Dedifferentiated amniotic fluid mesenchymal stem cell (primary cell): ENCODE measurements at regions not wholly inside any gene's neighbourhood (a gene's known extent, or its start where the extent isn't known, plus 50 kb on each side); places are given as distances from the start of the nearest gene placed in this dataset.
"Not testable (repeated sequence)": the region's sequence is repeated elsewhere in the genome, so short reads cannot be mapped to it uniquely, and the experiment has no call there.

Experiments used
- DNase-seq: peaks from one replicate; pipeline ENCODE4 v3.0.0-alpha.2; 2016; ENCODE audit errors: extremely low spot score

DNA sequence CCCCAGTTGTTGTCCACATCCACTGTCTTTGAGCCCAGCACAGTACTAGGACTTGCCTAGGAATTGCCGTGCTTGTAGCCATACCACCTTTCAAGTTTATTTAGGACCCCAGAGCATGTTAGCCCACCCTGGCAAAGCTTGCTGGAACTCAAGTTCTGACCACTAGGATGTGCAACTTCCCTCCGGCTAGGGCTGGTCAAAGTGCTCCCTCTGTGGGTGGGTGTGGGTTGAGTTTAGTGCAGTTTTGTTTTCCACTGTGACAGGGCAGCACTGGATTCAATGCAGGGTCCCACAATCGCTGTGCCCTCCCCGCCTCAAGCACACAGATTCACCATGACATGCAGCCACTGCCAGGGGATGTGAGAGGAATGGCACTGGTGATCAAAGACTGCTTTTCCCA is 96.0 kb downstream of the RASGEF1B start:
- DNase-seq: no peak

- no peak for DNase-seq
These were observed 101.8 kb downstream of the RASGEF1B start for GRCh38 chr4:81369886-81370285.

- DNase-seq: no peak
These were observed 104.9 kb downstream of the RASGEF1B start for GRCh38 chr4:81366779-81367178.

DNA sequence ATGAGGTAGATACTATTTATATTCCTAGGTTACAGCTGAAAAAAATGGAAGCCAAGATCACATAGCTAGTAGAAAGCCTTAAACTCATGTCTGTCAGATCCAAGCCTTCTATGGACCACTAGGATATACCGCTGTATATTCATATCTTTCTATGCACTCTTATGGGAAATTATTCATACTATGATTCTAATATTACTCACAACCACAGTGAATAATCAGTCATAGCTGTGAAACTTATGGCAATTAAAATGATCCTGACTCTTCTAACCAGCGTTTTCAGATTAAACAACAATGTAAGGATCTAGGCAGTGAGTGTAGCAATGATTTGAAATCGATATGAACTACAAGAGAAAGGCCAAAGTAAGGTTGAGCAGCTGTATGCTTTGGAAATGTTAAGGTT is 111.0 kb downstream of the RASGEF1B start:
- no peak for DNase-seq

DNA sequence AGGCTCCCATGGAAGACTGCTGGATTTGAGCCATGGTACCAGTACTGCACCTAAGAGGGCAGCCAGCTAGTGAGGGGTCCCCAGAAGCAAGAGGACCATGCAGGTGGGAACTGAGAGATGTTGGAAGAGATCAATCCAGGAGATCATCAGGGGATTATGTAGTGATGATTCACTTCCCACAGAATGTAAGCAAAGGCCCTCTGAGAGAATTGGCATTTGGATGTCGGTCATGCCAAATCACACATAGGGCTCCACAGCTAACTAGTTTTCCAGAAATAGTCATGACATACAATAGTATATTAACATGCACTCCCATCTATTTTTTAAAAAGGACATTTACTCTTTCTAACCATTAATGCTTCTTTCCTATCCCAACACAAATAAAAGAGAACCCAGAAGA is 112.5 kb downstream of the RASGEF1B start:
- no peak for DNase-seq

DNA sequence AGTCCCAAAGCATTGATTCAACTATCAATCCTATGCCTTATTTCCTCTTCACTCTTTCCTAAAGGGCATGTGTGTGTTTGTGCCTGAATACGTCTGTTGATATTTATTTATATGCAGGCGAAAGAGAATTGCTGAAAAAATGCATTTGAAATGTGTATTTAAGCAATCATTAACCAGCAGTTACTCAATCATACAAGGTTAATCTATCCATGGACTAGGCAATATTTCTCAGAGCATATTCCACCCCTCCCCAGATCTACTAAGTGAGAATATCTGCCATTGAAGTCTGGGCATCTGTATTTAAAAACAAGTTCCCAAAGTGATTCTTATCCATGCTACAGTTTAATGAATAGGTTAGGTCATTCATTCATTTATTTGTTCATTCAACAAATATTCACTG is 113.6 kb downstream of the RASGEF1B start:
- no peak for DNase-seq

- DNase-seq: no peak
These were observed 115.1 kb downstream of the RASGEF1B start for GRCh38 chr4:81356621-81357020.

DNA sequence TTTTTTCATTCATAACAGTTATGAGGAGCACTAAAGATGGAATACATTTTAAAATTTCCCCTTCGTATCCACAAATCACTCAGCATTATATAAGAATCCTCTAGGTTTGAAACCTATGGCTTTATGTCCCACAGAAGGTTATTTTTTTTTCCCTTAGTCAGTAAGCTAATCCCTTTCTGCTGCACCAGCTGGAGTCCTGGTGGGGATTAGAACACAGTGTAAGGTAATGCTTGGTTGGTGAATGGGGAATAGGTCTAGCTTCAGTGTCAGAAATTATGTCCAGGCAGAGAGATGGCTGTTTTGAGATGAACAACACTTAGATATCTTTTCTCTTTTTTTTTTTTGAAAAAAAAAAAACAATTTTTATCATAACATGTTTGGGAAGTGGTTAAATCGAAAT is 116.6 kb downstream of the RASGEF1B start:
- DNase-seq: no peak

GRCh38 chr4:81353861-81354260 is 117.8 kb downstream of the RASGEF1B start:
- no peak for DNase-seq

DNA sequence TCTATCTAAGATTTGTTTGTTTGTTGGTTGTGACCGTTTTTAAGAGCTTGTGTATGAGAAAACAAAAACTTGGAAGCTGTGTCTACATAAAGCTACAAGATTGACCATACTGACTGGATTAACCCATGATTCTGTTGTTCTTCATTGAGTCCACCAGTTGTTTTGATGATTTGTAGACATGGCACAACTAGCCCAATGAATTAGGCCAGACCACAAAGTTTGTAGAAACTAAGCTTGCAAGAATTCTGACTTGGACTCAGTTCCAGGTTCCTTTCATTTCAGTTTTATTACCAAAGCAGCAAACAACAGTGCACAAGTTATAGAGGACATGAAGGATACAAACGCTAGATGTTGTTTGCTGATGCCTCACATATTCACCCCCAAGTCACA is 119.3 kb downstream of the RASGEF1B start:
- DNase-seq: peak; percentile 50

- DNase-seq: peak; percentile 83
These were observed 119.9 kb downstream of the RASGEF1B start for GRCh38 chr4:81351654-81352445.

DNA sequence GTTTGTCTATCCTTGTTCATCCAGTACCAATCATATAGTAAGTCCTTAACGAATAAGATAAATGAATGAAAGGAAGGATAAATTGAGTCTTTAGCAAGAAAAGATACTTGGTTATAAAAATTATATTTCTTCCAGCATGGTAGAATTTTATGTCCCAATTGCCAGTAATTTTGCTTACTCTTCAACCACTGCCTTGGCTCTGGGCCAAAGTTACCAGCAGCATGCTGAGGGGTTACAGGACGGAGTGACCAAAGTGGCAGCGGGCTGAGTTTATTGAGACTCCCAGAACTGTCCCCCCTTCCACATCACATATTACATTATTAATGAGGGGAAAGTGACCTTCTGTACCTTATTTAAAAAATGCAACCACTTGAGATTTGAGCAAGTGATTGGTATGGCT is 121.7 kb downstream of the RASGEF1B start:
- no peak for DNase-seq

- DNase-seq: no peak
These were observed 123.0 kb downstream of the RASGEF1B start for GRCh38 chr4:81348778-81349094.

- DNase-seq: no peak
These were observed 123.5 kb downstream of the RASGEF1B start for GRCh38 chr4:81348086-81348777.

DNA sequence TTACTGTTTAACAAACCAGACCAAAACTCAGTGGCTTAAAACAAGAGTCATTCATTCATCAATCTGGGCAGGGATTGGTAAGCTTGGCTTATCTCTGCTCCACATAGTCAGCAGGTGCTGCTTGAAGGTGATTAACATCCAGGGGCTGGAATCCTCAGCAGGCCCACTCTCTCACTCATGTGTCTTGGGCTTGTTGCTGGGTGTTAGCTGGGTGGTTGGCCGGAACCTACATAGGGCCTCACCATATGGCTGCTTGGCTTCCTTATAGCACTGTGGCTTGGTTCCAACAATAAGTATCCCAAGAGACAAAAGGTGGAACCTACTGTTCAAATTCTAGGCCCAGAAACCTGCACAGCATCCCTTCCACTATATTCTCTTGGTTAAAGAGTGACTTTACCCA is 125.0 kb downstream of the RASGEF1B start:
- DNase-seq: no peak

DNA sequence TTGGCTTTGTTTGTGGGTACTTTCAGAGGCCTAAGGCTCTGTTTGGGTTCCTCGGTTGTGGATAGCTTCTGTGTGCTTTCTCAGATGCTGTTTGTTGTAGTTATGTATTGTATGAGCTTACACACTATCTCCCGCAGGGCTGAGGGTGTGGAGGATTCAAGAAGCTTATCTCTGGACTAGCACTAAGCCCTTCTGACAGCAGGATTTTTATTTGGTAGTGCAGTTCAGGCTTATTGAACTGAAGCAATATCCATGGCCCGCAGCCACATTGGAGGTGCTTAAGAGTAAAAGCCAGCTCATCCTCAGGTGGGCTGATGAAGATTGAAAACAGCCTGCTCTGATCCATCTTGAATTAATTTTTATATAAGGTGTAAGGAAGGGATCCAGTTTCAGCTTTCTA is 128.2 kb downstream of the RASGEF1B start:
- no peak for DNase-seq

GRCh38 chr4:81343046-81343445 is 128.0 kb upstream of the PRKG2 start:
- no peak for DNase-seq

- no peak for DNase-seq
These were observed 122.2 kb upstream of the PRKG2 start for GRCh38 chr4:81337211-81337610.

DNA sequence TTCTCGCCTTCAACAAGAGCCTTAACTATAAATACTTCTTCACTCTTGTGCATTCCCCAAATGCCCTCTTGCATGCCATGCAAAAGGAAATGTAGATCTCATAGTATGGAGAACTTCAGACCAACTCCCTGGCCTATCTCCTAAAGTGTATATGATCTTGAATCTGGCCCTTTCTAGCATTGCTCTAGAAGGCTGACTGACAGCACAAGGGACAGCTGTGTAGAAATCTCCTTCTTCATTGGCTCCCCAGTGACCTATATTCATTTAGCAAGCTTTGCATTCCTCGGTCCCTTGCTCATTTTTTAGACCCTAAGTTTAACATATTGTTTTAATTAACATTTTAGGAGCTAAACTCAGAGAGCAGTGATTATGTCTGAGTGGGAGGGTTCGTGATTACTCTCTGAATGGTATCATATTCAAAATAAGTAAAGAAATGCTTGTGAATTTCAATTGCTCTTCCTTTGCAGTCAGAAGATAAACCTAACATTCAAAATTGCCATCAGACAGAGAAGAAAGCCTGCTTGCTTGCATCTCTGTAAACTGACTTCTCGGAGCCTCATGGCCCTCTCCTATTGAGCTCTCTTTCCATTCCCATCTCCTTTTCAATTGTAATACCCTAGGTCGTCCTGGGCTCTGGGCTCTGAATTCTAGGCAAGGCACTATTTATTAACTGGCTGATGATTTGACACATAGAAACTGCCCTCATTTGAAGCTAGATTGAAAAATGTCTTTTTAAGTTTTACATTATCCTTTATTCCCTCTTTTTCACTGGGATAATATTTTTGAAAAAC is 120.3 kb upstream of the PRKG2 start:
- DNase-seq: peak; percentile 61

DNA sequence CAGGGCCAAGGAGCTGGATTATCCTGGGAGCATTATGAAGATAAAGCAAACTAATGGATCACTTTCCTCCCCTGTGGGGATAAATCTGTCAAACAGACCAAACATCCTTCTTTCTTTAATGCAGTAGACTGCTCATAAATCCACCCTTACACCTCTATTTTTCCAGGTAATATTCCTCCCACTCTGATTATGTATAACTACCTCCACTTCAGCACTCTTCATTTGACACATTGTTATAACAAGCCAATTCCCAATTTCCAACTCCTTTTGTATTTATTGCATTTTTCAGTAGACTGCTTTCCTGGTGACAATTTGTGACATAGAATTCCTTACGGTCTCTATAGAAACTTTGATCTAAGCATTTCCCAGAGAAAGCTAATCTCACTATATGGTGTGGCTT is 115.0 kb upstream of the PRKG2 start:
- DNase-seq: no peak

GRCh38 chr4:81326581-81326980 is 111.6 kb upstream of the PRKG2 start:
- DNase-seq: no peak

- DNase-seq: not testable (repeated sequence)
These were observed 109.6 kb upstream of the PRKG2 start for GRCh38 chr4:81324594-81324993.

- no peak for DNase-seq
These were observed 104.6 kb upstream of the PRKG2 start for GRCh38 chr4:81319657-81320056.
